Uterus (tissue), 3 donors: ENCODE measurements at regions not wholly inside any gene's neighbourhood (a gene's known extent, or its start where the extent isn't known, plus 50 kb on each side); places are given as distances from the start of the nearest gene placed in this dataset.

Experiments used
- DNase-seq, 2 donors: peaks; one replicate each; pipeline ENCODE4 v3.0.0-alpha.2; 2019 to 2020
- H3K27ac ChIP-seq, 2 donors: fragments of 200-600 bp; sonication (generic); 1 replicate in 1 of 2; 2 replicates in 1 of 2; pipeline ENCODE4 v1.5.1; 2016 to 2018
- H3K27me3 ChIP-seq, 2 donors: fragments of 200-600 bp; sonication (generic); one replicate each; pipeline ENCODE4 v1.5.1; 2018 to 2019; ENCODE audit warnings: control low read depth in 1 of 2
- H3K36me3 ChIP-seq, 2 donors: fragments of 200-600 bp; sonication (generic); one replicate each; pipeline ENCODE4 v1.5.1; 2019; ENCODE audit warnings: control low read depth in 1 of 2
- H3K4me1 ChIP-seq, 2 donors: fragments of 200-600 bp; sonication (generic); one replicate each; pipeline ENCODE4 v1.5.1; 2018 to 2019; ENCODE audit warnings: control low read depth in 1 of 2
- H3K4me3 ChIP-seq, 2 donors: fragments of 200-600 bp; sonication (generic); 1 replicate in 1 of 2; 2 replicates in 1 of 2; pipeline ENCODE4 v1.5.1; 2018 to 2019; ENCODE audit warnings: mild to moderate bottlenecking in 1 of 2
- H3K9me3 ChIP-seq, 2 donors: fragments of 200-600 bp; sonication (generic); one replicate each; pipeline ENCODE4 v1.5.1; 2019; ENCODE audit warnings: control low read depth in 1 of 2
- CTCF ChIP-seq, 4 experiments: fragments of 200-600 bp in 2 of 4; fragments of 450-650 bp in 2 of 4; sonication (generic) in 2 of 4; IDR thresholded peaks; one replicate each; pipeline ENCODE4 v1.5.1; 2016 to 2019; ENCODE audit warnings: antibody characterized with exemption in 4 of 4, mild to moderate bottlenecking in 2 of 4, moderate library complexity in 1 of 4
- POLR2A ChIP-seq, 2 donors: fragments of 450-650 bp; IDR thresholded peaks; one replicate each; pipeline ENCODE4 v1.6.1; 2016; ENCODE audit warnings: antibody characterized with exemption in 2 of 2, mild to moderate bottlenecking in 1 of 2, moderate library complexity in 1 of 2
- intact Hi-C: fragments of 100-400 bp; cut with DNase I; formaldehyde crosslinking; loops from one replicate; pipeline ENCODE4 v1.15.1; 2023; ENCODE audit warnings: low total_unique reads
- donor health status: DM: yes; HTN: yes; CAD: no.

- DNase-seq, result no peak
- Histone ChIP-seq H3K36me3 (no peaks in the 10 kb centered on the region), H3K27me3 (no peaks in the 10 kb centered on the region), H3K4me1 (peaks cover 0 to 4% of the 10 kb centered on the region in 2 donors), H3K9me3 (no peaks in the 10 kb centered on the region), H3K27ac (no peak overlapping the region), H3K4me3 (no peak overlapping the region)
- intact Hi-C loops, result no loop called here
- TF ChIP-seq POLR2A (IDR thresholded peaks at IDR 0.05) (no peak), CTCF (IDR thresholded peaks at IDR 0.05) (no peak)
Measured at GRCh38 chr4:53680598-53680997, 89.3 kb upstream of the LNX1 start.

GRCh38 chr4:53680168-53680567 lies 88.9 kb upstream of the LNX1 start:
- Histone ChIP-seq H3K4me3 (no peak overlapping the region), H3K27me3 (no peaks in the 10 kb centered on the region), H3K4me1 (peaks cover 0 to 4% of the 10 kb centered on the region in 2 donors), H3K27ac (no peak overlapping the region), H3K36me3 (no peaks in the 10 kb centered on the region), H3K9me3 (no peaks in the 10 kb centered on the region)
- TF ChIP-seq CTCF (IDR thresholded peaks at IDR 0.05), result no peak
- TF ChIP-seq POLR2A (IDR thresholded peaks at IDR 0.05), result no peak
- intact Hi-C loops, result no loop called here
- DNase-seq, result no peak

GRCh38 chr4:53676402-53676871 lies 85.2 kb upstream of the LNX1 start:
- Histone ChIP-seq H3K27ac (peak overlapping the region; percentile 67 to 72), H3K27me3 (no peaks in the 10 kb centered on the region), H3K4me3 (no peak overlapping the region), H3K36me3 (no peaks in the 10 kb centered on the region), H3K9me3 (no peaks in the 10 kb centered on the region), H3K4me1 (no peaks in the 10 kb centered on the region)
- intact Hi-C loops, result no loop called here
- peak in 1 of 2 donors; percentile 53 for DNase-seq
- TF ChIP-seq CTCF (IDR thresholded peaks at IDR 0.05) (no peak), POLR2A (IDR thresholded peaks at IDR 0.05) (no peak)

GRCh38 chr4:53674903-53675302 lies 83.6 kb upstream of the LNX1 start:
- no peaks in the 10 kb centered on the region for H3K27me3 ChIP-seq
- no peak for TF ChIP-seq CTCF (IDR thresholded peaks at IDR 0.05)
- TF ChIP-seq POLR2A (IDR thresholded peaks at IDR 0.05), result no peak
- H3K4me3 ChIP-seq, result no peak overlapping the region
- intact Hi-C loops, result no loop called here
- no peak for DNase-seq
- H3K36me3 ChIP-seq, result no peaks in the 10 kb centered on the region
- H3K27ac ChIP-seq, result no peak overlapping the region
- no peaks in the 10 kb centered on the region for H3K9me3 ChIP-seq
- H3K4me1 ChIP-seq, result no peaks in the 10 kb centered on the region

- Histone ChIP-seq H3K4me1 (no peaks in the 10 kb centered on the region), H3K9me3 (no peaks in the 10 kb centered on the region), H3K4me3 (no peak overlapping the region), H3K36me3 (no peaks in the 10 kb centered on the region), H3K27ac (no peak overlapping the region), H3K27me3 (no peaks in the 10 kb centered on the region)
- no peak for TF ChIP-seq POLR2A (IDR thresholded peaks at IDR 0.05)
- TF ChIP-seq CTCF (IDR thresholded peaks at IDR 0.05), result no peak
- intact Hi-C loops, result no loop called here
- no peak for DNase-seq
Measured at GRCh38 chr4:53672873-53673272, 81.6 kb upstream of the LNX1 start.
